ENCODE measurements at regions not wholly inside any gene's neighbourhood (a gene's known extent, or its start where the extent isn't known, plus 50 kb on each side); places are given as distances from the start of the nearest gene placed in this dataset.

- H3K27me3 ChIP-seq (ENCODE audit: control insufficient read depth, insufficient read depth, low read length, poor library complexity, severe bottlenecking): no peaks in the 10 kb centered on the region
- no peaks in the 10 kb centered on the region for H3K36me3 ChIP-seq (ENCODE audit: control insufficient read depth, insufficient read depth, low read length)
- H3K27ac ChIP-seq (ENCODE audit: insufficient read depth, low read depth, low read length, poor library complexity, severe bottlenecking): no peak overlapping the region
- no peaks in the 10 kb centered on the region for H3K9me3 ChIP-seq (ENCODE audit: control insufficient read depth, low read length)
- H3K4me1 ChIP-seq (ENCODE audit: control insufficient read depth, insufficient read depth, low read length): no peaks in the 10 kb centered on the region
- no peak overlapping the region for H3K4me3 ChIP-seq (ENCODE audit: insufficient read depth, low read depth, low read length)
- no CpG with 5 or more reads among the region's 1 CpG for WGBS, 2 experiments
Observed at GRCh38 chr2:196248467-196249094, 77.2 kb upstream of the STK17B start.

- Histone ChIP-seq H3K27ac (ENCODE audit: insufficient read depth, low read depth, low read length, poor library complexity, severe bottlenecking) (no peak overlapping the region), H3K36me3 (ENCODE audit: control insufficient read depth, insufficient read depth, low read length) (no peaks in the 10 kb centered on the region), H3K4me3 (ENCODE audit: insufficient read depth, low read depth, low read length) (no peak overlapping the region), H3K9me3 (ENCODE audit: control insufficient read depth, low read length) (no peaks in the 10 kb centered on the region), H3K27me3 (ENCODE audit: control insufficient read depth, insufficient read depth, low read length, poor library complexity, severe bottlenecking) (no peaks in the 10 kb centered on the region), H3K4me1 (ENCODE audit: control insufficient read depth, insufficient read depth, low read length) (no peaks in the 10 kb centered on the region)
- 36% methylated on average over 1 of the region's 1 CpG; no CpG with 5 or more reads in 1 of the 2 experiments for WGBS, 2 experiments
Observed at GRCh38 chr2:196249171-196249570, 77.8 kb upstream of the STK17B start.

DNA sequence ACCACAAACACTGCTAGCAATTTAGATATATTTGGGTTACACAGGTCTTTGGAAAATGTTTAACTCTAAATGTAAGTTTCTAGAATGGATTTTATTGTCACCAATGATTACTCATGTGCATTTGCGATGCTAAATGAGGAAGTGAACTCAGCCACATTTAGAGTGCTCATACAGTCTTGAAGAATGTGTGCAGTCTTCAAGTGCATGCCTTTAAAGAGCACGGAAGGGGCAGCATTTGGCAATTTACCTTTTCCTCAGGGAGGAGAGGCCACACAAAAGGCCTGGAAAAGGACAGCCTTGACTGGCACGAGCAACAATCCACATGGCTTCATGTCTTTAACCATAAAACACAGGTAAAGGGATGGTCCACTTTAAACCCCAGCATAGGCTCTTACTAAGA, 78.5 kb upstream of the STK17B start:
- no peaks in the 10 kb centered on the region for H3K36me3 ChIP-seq (ENCODE audit: control insufficient read depth, insufficient read depth, low read length)
- H3K9me3 ChIP-seq (ENCODE audit: control insufficient read depth, low read length): no peaks in the 10 kb centered on the region
- no peak overlapping the region for H3K27ac ChIP-seq (ENCODE audit: insufficient read depth, low read depth, low read length, poor library complexity, severe bottlenecking)
- no peaks in the 10 kb centered on the region for H3K27me3 ChIP-seq (ENCODE audit: control insufficient read depth, insufficient read depth, low read length, poor library complexity, severe bottlenecking)
- H3K4me1 ChIP-seq (ENCODE audit: control insufficient read depth, insufficient read depth, low read length): no peaks in the 10 kb centered on the region
- WGBS, 2 experiments: 82 to 91% methylated on average over 3 of the region's 3 CpGs
- H3K4me3 ChIP-seq (ENCODE audit: insufficient read depth, low read depth, low read length): no peak overlapping the region

- Histone ChIP-seq H3K4me3 (ENCODE audit: insufficient read depth, low read depth, low read length) (no peak overlapping the region), H3K27ac (ENCODE audit: insufficient read depth, low read depth, low read length, poor library complexity, severe bottlenecking) (no peak overlapping the region), H3K36me3 (ENCODE audit: control insufficient read depth, insufficient read depth, low read length) (no peaks in the 10 kb centered on the region), H3K27me3 (ENCODE audit: control insufficient read depth, insufficient read depth, low read length, poor library complexity, severe bottlenecking) (no peaks in the 10 kb centered on the region), H3K4me1 (ENCODE audit: control insufficient read depth, insufficient read depth, low read length) (no peaks in the 10 kb centered on the region), H3K9me3 (ENCODE audit: control insufficient read depth, low read length) (no peaks in the 10 kb centered on the region)
- WGBS, 2 experiments: 86 to 90% methylated on average over 3 of the region's 3 CpGs
Observed at GRCh38 chr2:196251132-196251531, 79.8 kb upstream of the STK17B start.

DNA sequence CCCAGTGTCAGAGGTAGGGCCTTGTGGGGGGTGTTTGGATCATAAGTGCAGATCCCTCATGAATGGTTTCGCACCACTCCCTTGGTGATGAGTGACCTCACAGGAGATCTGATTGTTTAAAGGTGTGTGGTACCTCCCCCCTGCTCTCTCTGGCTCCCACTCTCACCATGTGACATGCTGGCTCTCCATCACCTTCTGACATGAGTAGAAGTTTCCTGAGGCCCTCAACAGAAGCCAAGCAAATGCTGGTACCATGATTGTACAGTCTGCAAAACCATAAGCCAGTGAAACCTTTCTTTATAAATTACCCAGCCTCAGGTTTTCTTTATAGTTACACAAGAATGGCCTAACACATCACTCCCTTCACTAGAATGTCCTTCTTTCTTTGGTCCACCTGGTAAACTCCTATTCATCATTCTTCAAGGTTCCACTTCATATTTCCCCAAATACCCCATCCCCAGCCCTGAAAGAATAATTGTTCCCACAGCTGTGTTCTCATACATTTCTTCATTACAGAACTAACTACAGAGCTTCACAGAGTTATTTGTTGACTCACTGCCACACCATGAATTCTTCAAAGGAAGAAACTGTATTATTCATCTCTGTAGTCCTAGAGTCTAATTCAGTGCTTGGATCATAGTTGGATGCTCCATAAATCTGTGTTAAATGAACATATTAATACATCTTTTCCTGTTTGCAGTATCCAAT, 81.2 kb upstream of the STK17B start:
- Histone ChIP-seq H3K4me3 (ENCODE audit: insufficient read depth, low read depth, low read length) (no peak overlapping the region), H3K9me3 (ENCODE audit: control insufficient read depth, low read length) (no peaks in the 10 kb centered on the region), H3K36me3 (ENCODE audit: control insufficient read depth, insufficient read depth, low read length) (no peaks in the 10 kb centered on the region), H3K4me1 (ENCODE audit: control insufficient read depth, insufficient read depth, low read length) (no peaks in the 10 kb centered on the region), H3K27me3 (ENCODE audit: control insufficient read depth, insufficient read depth, low read length, poor library complexity, severe bottlenecking) (no peaks in the 10 kb centered on the region), H3K27ac (ENCODE audit: insufficient read depth, low read depth, low read length, poor library complexity, severe bottlenecking) (no peak overlapping the region)
- WGBS, 2 experiments: 95 to 100% methylated on average over 1 of the region's 1 CpG

DNA sequence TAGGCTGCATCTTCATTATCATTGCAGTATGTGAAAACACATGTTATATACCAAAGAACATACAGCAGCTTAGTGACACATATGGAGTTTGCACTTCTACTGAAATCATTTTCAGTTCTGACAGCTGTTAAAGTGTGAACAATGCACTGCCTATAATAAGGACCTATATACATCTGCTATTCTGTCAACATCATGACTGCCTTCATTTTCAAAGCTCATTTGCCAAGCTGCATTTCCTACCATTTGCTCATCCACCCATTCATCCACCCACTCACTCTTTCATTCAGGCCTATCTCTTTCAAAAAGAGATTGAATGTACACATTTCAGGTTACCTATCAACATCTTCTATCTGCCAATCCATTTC, 81.7 kb upstream of the STK17B start:
- H3K4me1 ChIP-seq (ENCODE audit: control insufficient read depth, insufficient read depth, low read length): no peaks in the 10 kb centered on the region
- no peak overlapping the region for H3K4me3 ChIP-seq (ENCODE audit: insufficient read depth, low read depth, low read length)
- no peaks in the 10 kb centered on the region for H3K9me3 ChIP-seq (ENCODE audit: control insufficient read depth, low read length)
- no peak overlapping the region for H3K27ac ChIP-seq (ENCODE audit: insufficient read depth, low read depth, low read length, poor library complexity, severe bottlenecking)
- no peaks in the 10 kb centered on the region for H3K36me3 ChIP-seq (ENCODE audit: control insufficient read depth, insufficient read depth, low read length)
- no peaks in the 10 kb centered on the region for H3K27me3 ChIP-seq (ENCODE audit: control insufficient read depth, insufficient read depth, low read length, poor library complexity, severe bottlenecking)

GRCh38 chr2:196256585-196256984, 85.2 kb upstream of the STK17B start:
- 81 to 92% methylated on average over 1 of the region's 1 CpG for WGBS, 2 experiments
- no peaks in the 10 kb centered on the region for H3K36me3 ChIP-seq (ENCODE audit: control insufficient read depth, insufficient read depth, low read length)
- no peaks in the 10 kb centered on the region for H3K9me3 ChIP-seq (ENCODE audit: control insufficient read depth, low read length)
- no peaks in the 10 kb centered on the region for H3K27me3 ChIP-seq (ENCODE audit: control insufficient read depth, insufficient read depth, low read length, poor library complexity, severe bottlenecking)
- peaks cover 5% of the 10 kb centered on the region for H3K4me1 ChIP-seq (ENCODE audit: control insufficient read depth, insufficient read depth, low read length)
- no peak overlapping the region for H3K4me3 ChIP-seq (ENCODE audit: insufficient read depth, low read depth, low read length)
- H3K27ac ChIP-seq (ENCODE audit: insufficient read depth, low read depth, low read length, poor library complexity, severe bottlenecking): no peak overlapping the region

DNA sequence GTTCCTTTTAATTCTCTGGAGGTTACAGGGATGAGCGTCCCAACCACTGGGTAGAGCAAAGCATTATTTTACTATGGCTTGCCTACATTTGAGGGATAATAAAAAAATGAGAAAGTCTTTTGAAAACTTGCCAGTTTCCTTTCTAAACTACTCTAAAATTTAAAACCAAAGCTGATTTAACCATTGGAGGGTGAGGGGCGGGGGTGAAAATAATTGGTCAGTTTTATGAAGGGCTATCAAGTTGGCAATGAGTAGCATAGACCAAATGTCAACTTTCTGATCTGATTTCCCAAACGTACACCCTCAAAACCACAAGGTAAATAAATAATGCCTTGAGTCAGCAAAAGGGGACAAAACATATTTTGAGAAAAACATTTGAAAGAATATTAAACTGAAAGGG, 85.7 kb upstream of the STK17B start:
- 93 to 94% methylated on average over 1 to 3 of the region's 3 CpGs for WGBS, 2 experiments
- H3K27me3 ChIP-seq (ENCODE audit: control insufficient read depth, insufficient read depth, low read length, poor library complexity, severe bottlenecking): no peaks in the 10 kb centered on the region
- no peak overlapping the region for H3K27ac ChIP-seq (ENCODE audit: insufficient read depth, low read depth, low read length, poor library complexity, severe bottlenecking)
- H3K9me3 ChIP-seq (ENCODE audit: control insufficient read depth, low read length): no peaks in the 10 kb centered on the region
- H3K4me1 ChIP-seq (ENCODE audit: control insufficient read depth, insufficient read depth, low read length): peaks cover 5% of the 10 kb centered on the region
- H3K4me3 ChIP-seq (ENCODE audit: insufficient read depth, low read depth, low read length): no peak overlapping the region
- no peaks in the 10 kb centered on the region for H3K36me3 ChIP-seq (ENCODE audit: control insufficient read depth, insufficient read depth, low read length)

- H3K36me3 ChIP-seq (ENCODE audit: control insufficient read depth, insufficient read depth, low read length): no peaks in the 10 kb centered on the region
- no peaks in the 10 kb centered on the region for H3K9me3 ChIP-seq (ENCODE audit: control insufficient read depth, low read length)
- H3K27me3 ChIP-seq (ENCODE audit: control insufficient read depth, insufficient read depth, low read length, poor library complexity, severe bottlenecking): no peaks in the 10 kb centered on the region
- H3K27ac ChIP-seq (ENCODE audit: insufficient read depth, low read depth, low read length, poor library complexity, severe bottlenecking): no peak overlapping the region
- no peak overlapping the region for H3K4me3 ChIP-seq (ENCODE audit: insufficient read depth, low read depth, low read length)
- H3K4me1 ChIP-seq (ENCODE audit: control insufficient read depth, insufficient read depth, low read length): peaks cover 5% of the 10 kb centered on the region
Observed at GRCh38 chr2:196258407-196258806, 87.0 kb upstream of the STK17B start.

DNA sequence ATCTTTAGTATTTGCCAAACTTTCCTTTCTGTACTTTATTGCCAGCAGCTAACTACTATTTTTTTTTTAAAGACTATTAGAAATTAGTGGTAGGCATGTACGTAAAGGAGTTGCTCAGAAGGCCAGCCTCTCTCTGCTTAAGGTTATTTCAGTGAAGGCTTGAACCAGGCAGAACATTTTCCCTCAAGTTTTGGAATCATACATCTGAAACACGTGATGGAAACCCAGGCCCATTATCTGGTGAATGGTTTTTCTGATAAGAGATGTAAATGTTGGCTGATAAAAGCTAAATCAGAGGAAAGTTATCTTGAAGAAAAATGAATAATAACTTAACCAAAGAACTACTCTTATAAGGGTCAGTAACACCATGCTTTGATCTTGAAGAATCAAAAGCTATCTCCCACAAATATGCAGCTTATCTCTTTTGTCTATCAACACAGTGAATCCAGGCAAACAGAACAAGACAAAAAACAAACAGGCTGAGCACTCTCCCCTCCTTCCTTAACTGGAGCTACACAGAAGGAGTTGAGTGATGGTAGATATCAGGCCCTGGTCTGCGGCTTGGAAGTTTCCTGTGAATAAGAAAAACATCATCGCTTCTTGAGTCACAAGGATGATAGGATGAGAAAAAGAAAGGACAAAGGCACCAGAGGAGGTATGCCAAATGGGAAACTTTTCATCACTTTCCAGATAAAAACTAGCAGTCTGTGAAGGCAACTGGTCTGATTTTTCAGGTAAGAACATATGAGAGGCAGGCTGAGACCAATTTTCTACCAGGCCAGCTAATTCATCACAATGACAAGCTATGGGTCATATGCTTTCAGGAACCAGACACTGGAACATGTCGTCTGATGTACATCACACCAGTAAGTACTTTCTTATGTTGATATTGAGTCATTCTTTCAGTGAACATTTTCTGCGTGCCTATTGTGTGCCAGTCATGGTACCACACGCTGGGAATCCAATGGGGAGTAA, 88.4 kb upstream of the STK17B start:
- H3K4me1 ChIP-seq (ENCODE audit: control insufficient read depth, insufficient read depth, low read length): peaks cover 5% of the 10 kb centered on the region
- no peaks in the 10 kb centered on the region for H3K36me3 ChIP-seq (ENCODE audit: control insufficient read depth, insufficient read depth, low read length)
- no peak overlapping the region for H3K27ac ChIP-seq (ENCODE audit: insufficient read depth, low read depth, low read length, poor library complexity, severe bottlenecking)
- 83 to 90% methylated on average over 6 to 7 of the region's 7 CpGs for WGBS, 2 experiments
- no peaks in the 10 kb centered on the region for H3K9me3 ChIP-seq (ENCODE audit: control insufficient read depth, low read length)
- no peak overlapping the region for H3K4me3 ChIP-seq (ENCODE audit: insufficient read depth, low read depth, low read length)
- H3K27me3 ChIP-seq (ENCODE audit: control insufficient read depth, insufficient read depth, low read length, poor library complexity, severe bottlenecking): no peaks in the 10 kb centered on the region

Measured in ectodermal cell (in vitro differentiated cells).